Calu3 (cell line): ENCODE measurements at regions not wholly inside any gene's neighbourhood (a gene's known extent, or its start where the extent isn't known, plus 50 kb on each side); places are given as distances from the start of the nearest gene placed in this dataset.

Experiments used
- BruUV-seq: library from RNA; stranded (reverse); fragments of 400-500 nt; replicated peaks from 2 replicates; lab custom pipeline; 2021; lab: Mats Ljungman, UMichigan
- CTCF ChIA-PET: fragments of 300-600 bp; sonication (Branson Sonifier 250); formaldehyde crosslinking; loops from one replicate; lab custom pipeline; 2022; ENCODE audit warnings: antibody characterized with exemption; lab: Charles Lee
- DNase-seq: peaks from one replicate; pipeline ENCODE4 v3.0.0; 2022
- H3K27ac Mint-ChIP-seq: one replicate; pipeline ENCODE4 v1.8.0; 2022; ENCODE audit warnings: mixed read lengths; ENCODE audit not compliant: unreplicated experiment
- H3K27me3 Mint-ChIP-seq: one replicate; pipeline ENCODE4 v1.8.0; 2022; ENCODE audit warnings: mixed read lengths; ENCODE audit not compliant: unreplicated experiment
- H3K36me3 Mint-ChIP-seq: one replicate; pipeline ENCODE4 v1.8.0; 2022; ENCODE audit warnings: mild to moderate bottlenecking, moderate library complexity, mixed read lengths; ENCODE audit not compliant: insufficient read depth, unreplicated experiment
- H3K4me1 Mint-ChIP-seq: one replicate; pipeline ENCODE4 v1.8.0; 2022; ENCODE audit warnings: mild to moderate bottlenecking, low read depth, mixed read lengths; ENCODE audit not compliant: unreplicated experiment
- H3K4me3 Mint-ChIP-seq: one replicate; pipeline ENCODE4 v1.8.0; 2022; ENCODE audit warnings: mild to moderate bottlenecking, low read depth, moderate library complexity, mixed read lengths; ENCODE audit not compliant: unreplicated experiment
- H3K9me3 Mint-ChIP-seq: one replicate; pipeline ENCODE4 v1.8.0; 2022; ENCODE audit warnings: low read depth, mixed read lengths; ENCODE audit not compliant: unreplicated experiment
- CTCF ChIP-seq: fragments of 200-600 bp; IDR thresholded peaks from one replicate; pipeline ENCODE4 v1.8.0; 2022; ENCODE audit warnings: antibody characterized with exemption; ENCODE audit not compliant: unreplicated experiment
- intact Hi-C: fragments of 100-400 bp; cut with micrococcal nuclease; formaldehyde crosslinking; loops from one replicate; pipeline ENCODE4 v1.10.0; 2022; ENCODE audit not compliant: unreplicated experiment

DNA sequence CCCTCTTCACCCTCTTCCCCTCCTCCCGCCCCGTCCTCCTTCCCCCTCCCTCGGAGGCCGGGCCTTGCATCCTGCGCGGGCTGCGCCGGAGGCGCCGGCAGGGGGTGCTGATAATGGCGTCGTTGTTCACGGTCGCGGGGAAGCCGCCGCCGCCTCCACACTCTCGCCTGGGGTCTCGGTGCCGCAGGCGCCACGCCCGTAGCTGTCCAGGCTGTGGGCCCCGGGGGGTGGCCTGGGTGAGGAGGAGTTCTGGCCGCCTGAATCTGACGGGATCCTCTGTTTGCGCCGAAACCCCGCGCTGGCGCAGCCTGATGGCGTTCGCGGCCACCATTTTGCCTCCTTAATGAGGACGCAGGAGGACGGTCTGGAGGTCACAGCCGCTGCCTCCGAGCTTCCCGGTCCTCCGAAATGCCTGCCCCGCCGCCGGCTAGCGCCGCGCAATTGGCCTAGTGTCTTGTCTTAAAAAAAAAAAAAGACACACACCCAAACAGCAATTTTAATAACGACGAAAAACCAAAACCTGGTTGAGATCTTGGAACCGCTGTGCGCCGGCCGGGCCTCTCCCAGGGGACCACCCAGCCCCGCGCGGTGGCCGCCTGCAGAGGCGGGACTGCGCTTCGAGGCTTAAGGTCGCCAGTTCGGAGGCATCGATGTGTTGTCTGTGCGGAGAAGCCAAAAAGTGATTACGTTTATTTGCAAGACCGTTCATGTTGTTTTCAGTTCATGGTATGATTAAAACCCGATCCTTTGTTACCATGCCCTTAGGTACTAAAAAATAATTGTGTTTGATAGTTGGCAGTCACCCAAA lies 106.6 kb upstream of the HNRNPU start:
- intact Hi-C loops: loop anchor here (1.0 to 5.0 kb wide), 3 partner anchors 71 to 129 kb away; partner anchors contain the start of gene HNRNPU
- peak; percentile 97 for DNase-seq
- H3K4me1 Mint-ChIP-seq: peaks cover 20% of the 10 kb centered on the region
- no peaks in the 10 kb centered on the region for H3K9me3 Mint-ChIP-seq
- BruUV-seq: TSS peak; percentile 81
- peak; percentile 58 for TF ChIP-seq CTCF
- CTCF ChIA-PET: interaction anchor here (0.6 to 1.6 kb wide), 11 partner anchors 15 to 958 kb away, joined by 3 to 13 read pairs (median 4); no protein-coding TSS in a partner anchor
- peaks cover 49% of the 10 kb centered on the region for H3K36me3 Mint-ChIP-seq
- H3K4me3 Mint-ChIP-seq: peak overlapping the region; percentile 96
- no peaks in the 10 kb centered on the region for H3K27me3 Mint-ChIP-seq
- H3K27ac Mint-ChIP-seq: peak overlapping the region; percentile 100

GRCh38 chr1:244970236-244970743 lies 105.9 kb upstream of the HNRNPU start:
- no peaks in the 10 kb centered on the region for H3K9me3 Mint-ChIP-seq
- BruUV-seq: no TSS peak
- H3K27me3 Mint-ChIP-seq: no peaks in the 10 kb centered on the region
- TF ChIP-seq CTCF: no peak
- intact Hi-C loops: loop anchor here (1.0 to 5.0 kb wide), 3 partner anchors 72 to 128 kb away; partner anchors contain the start of gene HNRNPU
- H3K4me1 Mint-ChIP-seq: peaks cover 22% of the 10 kb centered on the region
- DNase-seq: no peak
- H3K36me3 Mint-ChIP-seq: peaks cover 49% of the 10 kb centered on the region
- peak overlapping the region; percentile 100 for H3K27ac Mint-ChIP-seq
- CTCF ChIA-PET: interaction anchor here (0.6 to 1.6 kb wide), 9 partner anchors 66 to 958 kb away, joined by 3 to 13 read pairs (median 4); no protein-coding TSS in a partner anchor
- H3K4me3 Mint-ChIP-seq: peak overlapping the region; percentile 96

DNA sequence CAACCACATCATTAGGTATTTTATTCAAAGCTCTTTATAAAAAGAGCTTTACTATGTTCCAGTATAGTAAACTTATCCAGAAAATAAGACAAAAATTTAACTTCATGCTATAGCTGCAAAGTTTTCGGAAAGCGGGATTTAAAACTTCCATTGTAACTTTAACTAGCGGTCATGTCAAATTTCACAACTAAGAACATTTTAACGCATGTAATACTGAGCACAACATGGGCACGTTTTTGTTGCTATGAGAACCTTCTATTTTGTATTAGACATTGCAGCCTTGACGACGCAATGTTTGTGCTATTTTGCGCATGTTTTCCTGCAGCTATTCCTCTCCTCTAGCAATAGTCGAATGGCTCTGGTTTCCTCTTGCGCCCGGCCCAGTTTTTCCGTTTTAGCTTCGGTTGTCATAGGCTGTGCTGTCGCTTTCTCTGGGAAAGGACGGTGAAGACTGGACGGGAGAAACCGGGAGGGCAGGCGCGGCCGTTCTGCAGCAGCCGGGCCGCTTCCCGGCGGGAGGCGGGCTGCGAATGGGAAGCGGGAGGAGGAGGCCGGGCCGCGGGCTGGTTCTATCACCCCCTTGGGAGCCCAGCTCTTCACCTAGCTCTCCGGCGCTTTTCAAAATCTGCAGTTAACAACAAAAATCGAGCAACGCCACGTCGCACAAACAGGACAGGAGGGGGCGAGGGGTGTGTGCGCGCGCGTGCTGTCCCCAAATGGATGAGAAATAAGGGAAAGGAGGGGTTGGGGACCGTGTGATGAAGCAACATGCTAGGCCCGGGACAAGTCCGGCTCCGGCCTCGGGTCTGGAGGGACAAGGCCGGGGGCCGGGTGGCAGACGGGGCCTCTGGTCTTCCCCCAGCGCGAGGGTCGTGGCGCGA lies 105.3 kb upstream of the HNRNPU start:
- BruUV-seq: TSS peak; percentile 52
- Mint-ChIP-seq H3K27me3 (no peaks in the 10 kb centered on the region), H3K36me3 (peaks cover 50% of the 10 kb centered on the region), H3K27ac (peak overlapping the region; percentile 100), H3K9me3 (no peaks in the 10 kb centered on the region), H3K4me3 (peak overlapping the region; percentile 96), H3K4me1 (peaks cover 29% of the 10 kb centered on the region)
- CTCF ChIA-PET: interaction anchor here (0.5 to 0.8 kb wide), 2 partner anchors 73 to 82 kb away, joined by 3 to 9 read pairs; no protein-coding TSS in a partner anchor
- peak; percentile 76 for DNase-seq
- no peak for TF ChIP-seq CTCF
- intact Hi-C loops: loop anchor here (1.0 to 5.0 kb wide), 3 partner anchors 73 to 127 kb away; partner anchors contain the start of gene HNRNPU

DNA sequence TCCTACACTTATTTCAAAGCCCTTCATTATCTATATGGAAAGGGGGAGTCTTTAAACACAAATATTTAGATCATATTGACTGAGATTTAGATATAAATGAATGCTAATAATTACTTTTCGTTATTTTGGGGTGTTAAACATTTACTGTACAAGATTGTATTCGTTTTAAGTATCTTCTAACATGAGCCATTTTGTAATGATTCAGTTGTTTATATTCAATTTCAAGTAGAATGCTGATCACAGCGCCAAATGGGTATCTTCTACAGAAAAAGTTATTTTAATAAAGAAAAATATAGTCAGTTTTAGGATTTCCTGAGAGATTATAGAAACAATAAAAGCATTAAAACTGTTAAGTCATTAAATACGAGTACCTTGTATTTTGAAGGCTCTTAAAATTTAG lies 104.5 kb upstream of the HNRNPU start:
- no peaks in the 10 kb centered on the region for H3K9me3 Mint-ChIP-seq
- intact Hi-C loops: no loop called here
- no peak for TF ChIP-seq CTCF
- CTCF ChIA-PET: interaction anchor here (0.5 to 0.8 kb wide), 2 partner anchors 74 to 81 kb away, joined by 3 to 9 read pairs; no protein-coding TSS in a partner anchor
- peak overlapping the region; percentile 100 for H3K27ac Mint-ChIP-seq
- H3K27me3 Mint-ChIP-seq: no peaks in the 10 kb centered on the region
- BruUV-seq: no TSS peak
- peak overlapping the region; percentile 96 for H3K4me3 Mint-ChIP-seq
- no peak for DNase-seq
- peaks cover 36% of the 10 kb centered on the region for H3K4me1 Mint-ChIP-seq
- H3K36me3 Mint-ChIP-seq: peaks cover 56% of the 10 kb centered on the region
